Activated CD8-positive, alpha-beta T cell treated with anti-CD3 and anti-CD28 coated beads, Interleukin-2, amount 10 ng/mL, durations not matched to agents 7 days and 5 days (primary cell): ENCODE measurements at regions not wholly inside any gene's neighbourhood (a gene's known extent, or its start where the extent isn't known, plus 50 kb on each side); places are given as distances from the start of the nearest gene placed in this dataset.

Source experiments
- ATAC-seq: fragments of 150-1000 bp; cut with Tn5 transposase; one replicate; pipeline ENCODE4 v1.10.0; 2021; ENCODE audit warnings: moderate library complexity
- CTCF ChIA-PET: fragments of 350-600 bp; sonication (Branson Sonifier 250); formaldehyde crosslinking; loops from one replicate; lab custom pipeline; 2021; ENCODE audit warnings: antibody characterized with exemption; lab: Charles Lee
- POLR2A ChIA-PET: fragments of 350-600 bp; sonication (Branson Sonifier 250); formaldehyde crosslinking; loops from one replicate; lab custom pipeline; 2021; ENCODE audit warnings: antibody characterized with exemption; lab: Charles Lee
- DNase-seq: peaks from one replicate; pipeline ENCODE4 v3.0.0-alpha.2; 2020
- H3K27ac Mint-ChIP-seq: one replicate; pipeline ENCODE4 v1.8.0; 2021; ENCODE audit warnings: mild to moderate bottlenecking, mixed read lengths
- H3K27me3 Mint-ChIP-seq: one replicate; pipeline ENCODE4 v1.8.0; 2021; ENCODE audit warnings: low read depth, mixed read lengths
- H3K36me3 Mint-ChIP-seq: one replicate; pipeline ENCODE4 v1.8.0; 2021; ENCODE audit warnings: low read depth, mixed read lengths
- H3K4me1 Mint-ChIP-seq: one replicate; pipeline ENCODE4 v1.8.0; 2021; ENCODE audit warnings: low read depth, mixed read lengths
- H3K4me3 Mint-ChIP-seq: one replicate; pipeline ENCODE4 v1.8.0; 2021; ENCODE audit warnings: mild to moderate bottlenecking, mixed read lengths
- H3K9me3 Mint-ChIP-seq: one replicate; pipeline ENCODE4 v1.8.0; 2022; ENCODE audit warnings: mixed read lengths; ENCODE audit not compliant: insufficient read depth

- ChIA-PET POLR2A (no interaction called here), CTCF (no interaction called here)
- Mint-ChIP-seq H3K4me1 (no peaks in the 10 kb centered on the region), H3K4me3 (no peak overlapping the region), H3K36me3 (no peaks in the 10 kb centered on the region), H3K27ac (no peak overlapping the region), H3K27me3 (no peaks in the 10 kb centered on the region), H3K9me3 (no peaks in the 10 kb centered on the region)
- DNase-seq (no peak), ATAC-seq (no peak)
Measured at GRCh38 chr12:131372171-131372475, 338.8 kb upstream of the SFSWAP start.

DNA sequence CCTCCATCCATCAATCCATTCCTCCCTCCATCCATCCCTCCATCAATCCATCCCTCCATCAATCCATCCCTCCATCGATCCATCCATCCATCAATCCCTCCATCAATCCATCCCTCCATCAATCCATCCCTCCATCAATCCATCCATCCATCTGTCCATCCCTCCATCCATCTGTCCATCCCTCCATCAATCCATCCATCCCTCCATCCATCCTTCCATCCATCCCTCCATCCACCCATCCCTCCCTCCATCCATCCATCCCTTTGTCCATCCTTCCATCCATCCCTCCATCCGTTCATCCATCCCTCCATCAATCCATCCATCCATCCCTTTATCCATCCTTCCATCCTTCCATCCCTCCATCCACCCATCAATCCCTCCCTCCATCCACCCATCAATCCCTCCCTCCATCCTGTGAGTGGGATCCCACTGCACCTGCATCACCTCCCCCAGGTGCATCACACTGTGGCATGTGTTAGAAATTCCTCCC lies 338.1 kb upstream of the SFSWAP start:
- DNase-seq (no peak), ATAC-seq (no peak)
- no peaks in the 10 kb centered on the region for H3K27me3 Mint-ChIP-seq
- H3K9me3 Mint-ChIP-seq, result no peaks in the 10 kb centered on the region
- no peak overlapping the region for H3K27ac Mint-ChIP-seq
- H3K4me3 Mint-ChIP-seq, result no peak overlapping the region
- CTCF ChIA-PET, result no interaction called here
- H3K4me1 Mint-ChIP-seq, result no peaks in the 10 kb centered on the region
- POLR2A ChIA-PET, result no interaction called here
- no peaks in the 10 kb centered on the region for H3K36me3 Mint-ChIP-seq

- ChIA-PET CTCF (no interaction called here), POLR2A (no interaction called here)
- no peak for ATAC-seq
- DNase-seq, result no peak
- Mint-ChIP-seq H3K36me3 (no peaks in the 10 kb centered on the region), H3K9me3 (no peaks in the 10 kb centered on the region), H3K27ac (no peak overlapping the region), H3K27me3 (no peaks in the 10 kb centered on the region), H3K4me3 (no peak overlapping the region), H3K4me1 (no peaks in the 10 kb centered on the region)
Measured at GRCh38 chr12:131375261-131375971, 335.5 kb upstream of the SFSWAP start.

DNA sequence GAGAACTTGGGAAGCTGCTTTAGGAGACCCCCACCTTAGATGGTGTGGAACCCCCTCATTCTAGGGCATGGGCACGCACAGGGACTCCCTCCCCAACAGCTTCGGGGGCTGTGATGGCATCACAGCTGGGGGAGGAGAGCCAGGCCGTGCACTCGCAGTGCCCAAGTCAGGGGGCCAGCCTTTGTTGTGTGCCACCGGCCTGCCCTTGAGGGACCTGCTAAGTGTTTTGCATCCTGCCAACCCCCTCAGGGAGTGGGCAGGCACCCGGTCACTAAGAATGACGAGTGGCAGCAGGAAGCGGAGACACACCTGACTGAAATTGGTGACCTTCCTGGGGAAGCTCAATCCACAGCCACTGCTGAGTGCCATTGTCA lies 334.9 kb upstream of the SFSWAP start:
- ChIA-PET CTCF (no interaction called here), POLR2A (no interaction called here)
- ATAC-seq, result no peak
- Mint-ChIP-seq H3K36me3 (no peaks in the 10 kb centered on the region), H3K9me3 (no peaks in the 10 kb centered on the region), H3K27me3 (no peaks in the 10 kb centered on the region), H3K27ac (no peak overlapping the region), H3K4me3 (no peak overlapping the region), H3K4me1 (no peaks in the 10 kb centered on the region)
- no peak for DNase-seq

DNA sequence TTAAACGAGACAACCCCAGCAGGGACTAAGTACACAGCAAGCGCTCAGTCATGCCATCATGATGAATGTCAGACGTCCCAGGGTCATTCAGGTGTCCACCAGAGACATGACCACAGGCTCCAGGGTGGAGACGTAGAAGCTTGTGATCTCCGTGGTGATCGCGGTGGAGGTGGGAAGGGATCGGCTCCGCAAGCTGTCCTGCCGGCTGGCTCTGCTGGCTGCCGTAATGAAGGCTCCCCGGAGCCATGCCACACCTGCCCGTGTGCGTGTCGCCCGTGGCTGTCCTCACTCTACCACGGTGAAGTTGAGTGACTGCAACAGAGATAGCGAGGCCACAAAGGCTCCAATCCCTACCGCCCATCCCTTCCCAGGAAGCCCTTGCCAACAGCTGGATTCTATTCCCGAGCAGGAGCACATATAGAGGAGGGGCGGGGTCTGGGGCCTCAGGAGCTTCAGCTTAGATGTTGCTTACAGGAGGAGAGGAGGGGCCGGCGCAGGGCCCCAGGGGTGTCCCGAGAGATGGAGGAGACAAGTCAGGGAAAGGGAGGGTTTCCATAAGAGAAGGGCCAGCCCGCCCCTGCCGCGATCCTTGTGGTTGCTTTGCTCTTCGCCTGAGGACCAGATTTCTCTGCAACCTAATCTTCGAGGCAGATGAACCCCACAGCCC lies 332.6 kb upstream of the SFSWAP start:
- POLR2A ChIA-PET, result no interaction called here
- no peak for DNase-seq
- Mint-ChIP-seq H3K27ac (no peak overlapping the region), H3K9me3 (no peaks in the 10 kb centered on the region), H3K4me1 (no peaks in the 10 kb centered on the region), H3K27me3 (no peaks in the 10 kb centered on the region), H3K36me3 (no peaks in the 10 kb centered on the region), H3K4me3 (no peak overlapping the region)
- CTCF ChIA-PET, result no interaction called here
- no peak for ATAC-seq

- ATAC-seq (no peak), DNase-seq (no peak)
- no peaks in the 10 kb centered on the region for H3K4me1 Mint-ChIP-seq
- POLR2A ChIA-PET, result no interaction called here
- H3K27me3 Mint-ChIP-seq, result no peaks in the 10 kb centered on the region
- no peaks in the 10 kb centered on the region for H3K36me3 Mint-ChIP-seq
- H3K9me3 Mint-ChIP-seq, result no peaks in the 10 kb centered on the region
- no peak overlapping the region for H3K4me3 Mint-ChIP-seq
- H3K27ac Mint-ChIP-seq, result no peak overlapping the region
- CTCF ChIA-PET, result no interaction called here
Measured at GRCh38 chr12:131378861-131379665, 331.8 kb upstream of the SFSWAP start.

GRCh38 chr12:131379738-131380137 lies 331.2 kb upstream of the SFSWAP start:
- no peaks in the 10 kb centered on the region for H3K9me3 Mint-ChIP-seq
- CTCF ChIA-PET, result no interaction called here
- no peak for ATAC-seq
- H3K36me3 Mint-ChIP-seq, result no peaks in the 10 kb centered on the region
- no peak overlapping the region for H3K27ac Mint-ChIP-seq
- POLR2A ChIA-PET, result no interaction called here
- no peaks in the 10 kb centered on the region for H3K4me1 Mint-ChIP-seq
- no peaks in the 10 kb centered on the region for H3K27me3 Mint-ChIP-seq
- no peak for DNase-seq
- H3K4me3 Mint-ChIP-seq, result no peak overlapping the region

DNA sequence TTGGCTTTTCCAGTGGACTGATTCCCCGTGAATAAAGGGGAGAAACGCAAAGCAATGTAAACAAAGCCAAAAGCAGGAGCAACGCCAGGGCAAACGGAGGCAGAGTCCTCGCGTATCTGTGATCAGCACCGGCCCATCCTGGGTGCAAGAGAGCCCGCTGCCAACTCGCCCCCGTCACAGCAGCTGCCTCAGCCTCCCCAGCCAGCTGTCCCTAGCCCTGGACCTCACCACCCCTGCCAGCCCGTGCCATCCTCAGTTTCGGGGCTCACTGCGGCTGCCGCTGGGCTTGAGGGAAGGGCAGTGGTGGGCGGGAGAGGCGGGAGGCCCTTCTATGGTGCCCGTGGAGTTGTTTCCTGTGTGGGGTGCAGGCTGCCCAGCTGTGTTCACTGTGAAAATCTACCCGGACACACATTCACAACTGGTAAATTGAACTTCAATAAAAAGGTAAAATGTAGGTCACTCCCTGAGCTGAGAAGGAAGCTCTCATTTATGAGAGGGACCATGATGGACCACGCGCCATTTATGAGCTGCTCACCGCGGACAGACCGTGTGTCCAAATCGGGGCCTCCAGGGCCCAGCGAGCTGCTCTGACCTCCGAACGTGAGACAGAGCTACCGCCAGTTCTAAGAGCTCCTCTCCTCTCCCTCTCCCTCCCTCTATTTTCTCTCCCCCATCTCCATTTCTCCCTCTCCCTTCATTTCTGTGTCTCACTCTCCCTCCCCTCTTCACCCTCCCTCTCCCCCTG lies 330.5 kb upstream of the SFSWAP start:
- ATAC-seq (no peak), DNase-seq (no peak)
- Mint-ChIP-seq H3K4me1 (no peaks in the 10 kb centered on the region), H3K27me3 (no peaks in the 10 kb centered on the region), H3K4me3 (no peak overlapping the region), H3K27ac (no peak overlapping the region), H3K9me3 (no peaks in the 10 kb centered on the region), H3K36me3 (no peaks in the 10 kb centered on the region)
- ChIA-PET POLR2A (no interaction called here), CTCF (no interaction called here)

- Mint-ChIP-seq H3K27ac (no peak overlapping the region), H3K4me3 (no peak overlapping the region), H3K9me3 (no peaks in the 10 kb centered on the region), H3K4me1 (no peaks in the 10 kb centered on the region), H3K27me3 (no peaks in the 10 kb centered on the region), H3K36me3 (no peaks in the 10 kb centered on the region)
- CTCF ChIA-PET, result no interaction called here
- no peak for DNase-seq
- POLR2A ChIA-PET, result no interaction called here
- ATAC-seq, result no peak
Measured at GRCh38 chr12:131380965-131381705, 329.8 kb upstream of the SFSWAP start.

DNA sequence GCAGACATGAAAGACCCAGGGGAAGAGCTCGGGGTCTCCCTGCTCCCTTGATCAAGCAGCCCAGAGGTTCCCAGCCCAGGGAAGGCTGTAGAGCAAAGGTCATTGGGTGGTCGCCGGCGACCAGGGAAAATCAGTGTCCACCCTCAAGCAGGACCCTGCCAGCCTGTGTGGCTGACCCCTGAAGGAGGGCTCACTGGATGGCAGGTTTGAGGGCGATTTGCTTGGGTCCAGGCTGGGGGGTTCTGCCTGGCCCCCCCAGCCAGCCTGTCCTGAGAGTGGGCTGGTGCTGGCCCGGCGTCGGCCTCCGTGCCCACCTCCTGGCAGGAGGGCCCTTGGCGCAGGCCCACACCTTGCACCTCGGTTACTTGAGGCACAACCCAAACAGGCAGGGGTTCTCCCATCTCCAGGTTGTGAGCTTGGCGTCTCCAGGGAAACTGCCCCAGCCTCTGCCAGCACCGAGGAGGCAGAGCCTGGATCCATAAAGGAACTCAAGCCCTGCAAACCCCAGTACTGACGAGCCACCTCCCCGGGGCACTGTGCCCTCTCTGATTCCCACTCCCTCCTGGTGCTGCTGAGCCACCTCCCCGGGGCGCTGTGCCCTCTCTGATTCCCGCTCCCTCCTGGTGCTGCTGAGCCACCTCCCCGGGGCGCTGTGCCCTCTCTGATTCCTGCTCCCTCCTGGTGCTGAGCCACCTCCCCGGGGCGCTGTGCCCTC lies 329.0 kb upstream of the SFSWAP start:
- H3K9me3 Mint-ChIP-seq, result no peaks in the 10 kb centered on the region
- CTCF ChIA-PET, result no interaction called here
- no peaks in the 10 kb centered on the region for H3K36me3 Mint-ChIP-seq
- no peak overlapping the region for H3K27ac Mint-ChIP-seq
- H3K27me3 Mint-ChIP-seq, result no peaks in the 10 kb centered on the region
- no peaks in the 10 kb centered on the region for H3K4me1 Mint-ChIP-seq
- POLR2A ChIA-PET, result no interaction called here
- no peak for ATAC-seq
- no peak for DNase-seq
- H3K4me3 Mint-ChIP-seq, result no peak overlapping the region

DNA sequence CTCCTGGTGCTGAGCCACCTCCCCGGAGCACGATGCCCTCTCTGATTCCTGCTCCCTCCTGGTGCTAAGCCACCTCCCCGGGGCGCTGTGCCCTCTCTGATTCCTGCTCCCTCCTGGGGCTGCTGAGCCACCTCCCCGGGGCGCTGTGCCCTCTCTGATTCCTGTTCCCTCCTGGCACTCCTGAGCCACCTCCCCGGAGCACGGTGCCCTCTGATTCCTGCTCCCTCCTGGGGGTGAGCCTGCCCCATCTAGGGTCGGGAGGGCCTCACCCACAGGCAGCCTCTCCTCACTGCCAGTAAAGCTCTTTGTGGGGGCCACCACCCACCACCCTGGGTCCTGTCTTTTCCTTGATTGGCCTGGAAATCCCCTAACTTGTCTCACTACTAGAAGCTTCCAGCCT lies 327.6 kb upstream of the SFSWAP start:
- CTCF ChIA-PET, result no interaction called here
- Mint-ChIP-seq H3K4me3 (no peak overlapping the region), H3K27ac (no peak overlapping the region), H3K4me1 (no peaks in the 10 kb centered on the region), H3K9me3 (no peaks in the 10 kb centered on the region), H3K27me3 (no peaks in the 10 kb centered on the region), H3K36me3 (no peaks in the 10 kb centered on the region)
- no peak for ATAC-seq
- DNase-seq, result no peak
- POLR2A ChIA-PET, result no interaction called here
